ENCODE measurements at regions not wholly inside any gene's neighbourhood (a gene's known extent, or its start where the extent isn't known, plus 50 kb on each side); places are given as distances from the start of the nearest gene placed in this dataset.

- no peak for TF ChIP-seq ZNF20 (CRISPR knock-in tag; IDR thresholded peaks at IDR 0.05)
- TF ChIP-seq ZNF619 (CRISPR knock-in tag; IDR thresholded peaks at IDR 0.05): no peak
- no peak for TF ChIP-seq SALL2 (CRISPR knock-in tag; IDR thresholded peaks at IDR 0.05)
- no peak for TF ChIP-seq HNRNPUL1 (IDR thresholded peaks at IDR 0.05; ENCODE audit: low read depth, low read length)
- no peak for TF ChIP-seq PATZ1 (CRISPR knock-in tag; IDR thresholded peaks at IDR 0.05)
- TF ChIP-seq ADNP (CRISPR knock-in tag; IDR thresholded peaks at IDR 0.05): no peak
- no peak for TF ChIP-seq CTCF (CRISPR knock-in tag; IDR thresholded peaks at IDR 0.05)
- TF ChIP-seq CENPX (CRISPR knock-in tag; IDR thresholded peaks at IDR 0.05): no peak
Observed at GRCh38 chr6:150464966-150465365, 96.2 kb downstream of the IYD start.

All from HepG2 (cell line).